ENCODE measurements at regions not wholly inside any gene's neighbourhood (a gene's known extent, or its start where the extent isn't known, plus 50 kb on each side); places are given as distances from the start of the nearest gene placed in this dataset.

DNA sequence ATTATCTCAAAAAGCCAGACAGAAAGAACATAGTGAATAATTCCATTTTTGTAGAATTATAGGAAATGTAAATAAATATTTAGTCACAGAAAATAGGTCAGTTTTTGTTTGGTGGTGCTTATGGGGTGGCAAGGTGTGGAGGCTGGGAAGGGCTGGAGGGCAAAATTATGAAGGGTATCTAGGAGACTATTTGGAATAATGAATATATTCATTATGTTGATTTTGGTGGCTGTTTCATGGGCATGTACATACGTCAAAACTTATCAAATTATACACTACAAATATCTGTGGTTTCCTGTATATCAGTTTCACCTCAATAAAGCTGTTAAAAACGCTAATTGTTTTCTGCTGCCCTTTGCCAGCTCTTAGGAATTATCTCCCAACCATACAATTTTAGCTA is 298.7 kb upstream of the GOLIM4 start:
- DNase-seq (ENCODE audit: low read depth), result no peak

DNA sequence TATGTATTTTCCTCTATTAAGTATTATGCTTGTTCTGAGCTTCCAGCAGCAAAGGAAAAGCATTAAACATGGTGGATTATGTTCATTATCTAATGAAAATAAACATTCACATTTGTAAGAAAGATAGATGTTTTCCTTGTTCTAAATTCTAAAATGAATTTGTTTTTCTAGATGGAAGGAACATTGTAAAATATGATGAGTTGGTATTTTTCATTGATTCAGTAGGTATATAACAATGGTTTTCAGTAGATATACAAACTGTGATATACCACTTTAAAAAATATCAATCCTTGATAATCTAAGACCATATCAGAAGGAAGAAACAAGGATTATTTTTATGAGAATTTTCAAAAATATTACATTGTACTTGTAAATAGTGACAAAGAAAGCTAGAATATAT is 290.6 kb upstream of the GOLIM4 start:
- no peak for DNase-seq (ENCODE audit: low read depth)

- no peak for DNase-seq (ENCODE audit: low read depth)
Observed at GRCh38 chr3:168384990-168385389, 289.3 kb upstream of the GOLIM4 start.

DNA sequence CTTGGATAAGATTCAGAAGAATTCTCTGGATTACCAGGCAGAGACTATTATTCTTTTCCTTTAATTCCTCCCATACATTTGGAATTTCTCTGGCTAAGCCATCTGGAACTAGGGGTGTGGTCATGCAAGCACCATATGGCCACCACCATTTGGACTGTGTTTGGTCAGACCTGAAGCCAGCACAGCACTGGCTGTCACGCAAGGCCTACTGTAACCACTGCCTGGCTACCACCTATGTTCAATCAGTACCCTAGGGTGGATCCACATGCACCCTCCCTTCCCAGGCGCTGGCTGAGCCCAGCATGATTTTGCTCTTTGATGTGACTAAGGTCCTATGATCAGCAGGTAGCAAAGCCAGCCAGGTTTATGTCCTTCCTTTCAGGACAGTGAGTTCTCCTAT is 287.8 kb upstream of the GOLIM4 start:
- DNase-seq (ENCODE audit: low read depth), result no peak

DNA sequence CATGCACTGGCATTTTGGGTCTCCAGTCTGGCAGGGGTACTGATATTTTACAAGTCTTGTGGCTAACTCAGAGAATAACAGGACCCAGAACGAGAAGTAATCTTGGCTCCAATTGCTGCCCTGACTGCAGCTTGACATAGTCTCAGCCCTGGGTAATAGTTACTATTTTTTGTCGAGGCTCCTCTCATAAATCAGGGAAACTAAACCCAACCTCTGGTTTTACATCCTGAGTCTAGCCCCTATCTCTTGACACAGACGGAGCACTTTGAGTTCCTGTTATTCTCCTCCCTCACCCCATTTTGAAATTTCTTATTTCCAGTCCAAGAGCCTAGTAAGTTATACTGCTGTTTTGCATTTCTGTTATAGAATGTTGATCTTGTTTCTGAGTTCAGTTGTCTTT is 276.1 kb upstream of the GOLIM4 start:
- DNase-seq (ENCODE audit: low read depth), result no peak

DNA sequence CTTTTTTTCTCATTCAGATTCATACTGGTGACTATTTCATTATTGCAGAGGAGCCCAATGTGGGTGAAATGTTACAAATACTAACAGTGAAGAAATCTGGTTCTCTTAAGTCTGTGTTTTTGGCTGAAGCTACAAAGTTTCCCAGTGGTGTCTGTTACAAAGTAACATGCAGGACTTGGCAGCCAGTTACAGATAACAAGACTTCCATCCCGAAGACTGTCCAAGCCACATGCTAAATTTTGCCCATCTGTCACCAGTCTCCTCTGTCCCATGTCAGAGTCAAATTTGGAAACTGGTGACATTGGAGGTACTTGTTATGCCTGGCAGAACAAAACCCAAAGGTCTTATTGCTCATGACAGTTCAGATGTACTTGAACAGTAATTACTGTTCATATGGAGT is 269.2 kb upstream of the GOLIM4 start:
- DNase-seq (ENCODE audit: low read depth), result no peak

DNA sequence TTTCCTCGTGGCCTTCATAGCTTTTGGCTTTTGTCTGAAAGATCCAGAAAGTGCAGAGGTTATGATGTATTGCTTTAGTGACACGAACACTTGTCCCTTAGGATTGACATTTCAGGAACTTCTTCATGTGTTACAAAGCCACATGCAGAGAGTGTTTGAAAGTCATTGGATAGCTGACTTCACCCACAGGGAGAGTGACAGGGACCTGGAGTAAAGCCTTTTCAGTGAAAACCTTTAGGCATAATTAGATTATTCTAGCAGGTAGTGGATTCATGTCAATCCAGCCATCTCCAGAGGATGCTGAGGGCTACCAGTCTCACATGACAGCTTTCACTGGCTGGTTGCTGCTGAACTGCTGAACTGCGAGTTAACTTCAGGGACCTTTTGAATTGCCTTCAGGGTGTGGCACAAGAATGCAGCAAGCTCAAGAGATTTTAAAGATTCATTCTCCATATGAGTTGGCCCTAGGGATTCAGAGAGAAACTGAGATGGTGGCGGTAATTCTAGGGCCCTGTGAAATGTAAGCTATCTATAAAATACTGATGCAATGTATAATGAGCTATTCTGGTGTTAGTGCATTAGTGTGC is 267.0 kb upstream of the GOLIM4 start:
- DNase-seq (ENCODE audit: low read depth), result no peak

DNA sequence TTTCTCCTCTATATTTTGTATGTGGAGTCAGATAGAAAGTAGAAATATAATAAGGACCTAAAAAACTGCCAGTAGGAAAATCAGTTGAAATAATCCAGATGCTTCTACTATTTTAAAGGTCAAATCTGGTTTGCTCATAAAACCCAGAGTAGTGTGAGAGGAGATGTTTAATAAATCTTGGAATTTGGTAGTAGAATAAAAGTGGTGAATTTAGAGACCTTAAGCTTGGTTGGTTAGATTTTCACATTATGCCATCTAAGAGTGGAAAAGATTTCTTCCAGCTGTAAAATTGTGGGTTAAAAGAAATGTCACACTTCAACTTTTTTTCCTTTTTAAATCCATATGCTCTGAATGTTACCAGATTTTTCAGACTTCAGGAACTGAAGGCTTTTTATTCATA is 266.4 kb upstream of the GOLIM4 start:
- no peak for DNase-seq (ENCODE audit: low read depth)

GRCh38 chr3:168360993-168361392 is 265.3 kb upstream of the GOLIM4 start:
- no peak for DNase-seq (ENCODE audit: low read depth)

- DNase-seq (ENCODE audit: low read depth), result no peak
Observed at GRCh38 chr3:168342946-168343850, 247.5 kb upstream of the GOLIM4 start.

DNA sequence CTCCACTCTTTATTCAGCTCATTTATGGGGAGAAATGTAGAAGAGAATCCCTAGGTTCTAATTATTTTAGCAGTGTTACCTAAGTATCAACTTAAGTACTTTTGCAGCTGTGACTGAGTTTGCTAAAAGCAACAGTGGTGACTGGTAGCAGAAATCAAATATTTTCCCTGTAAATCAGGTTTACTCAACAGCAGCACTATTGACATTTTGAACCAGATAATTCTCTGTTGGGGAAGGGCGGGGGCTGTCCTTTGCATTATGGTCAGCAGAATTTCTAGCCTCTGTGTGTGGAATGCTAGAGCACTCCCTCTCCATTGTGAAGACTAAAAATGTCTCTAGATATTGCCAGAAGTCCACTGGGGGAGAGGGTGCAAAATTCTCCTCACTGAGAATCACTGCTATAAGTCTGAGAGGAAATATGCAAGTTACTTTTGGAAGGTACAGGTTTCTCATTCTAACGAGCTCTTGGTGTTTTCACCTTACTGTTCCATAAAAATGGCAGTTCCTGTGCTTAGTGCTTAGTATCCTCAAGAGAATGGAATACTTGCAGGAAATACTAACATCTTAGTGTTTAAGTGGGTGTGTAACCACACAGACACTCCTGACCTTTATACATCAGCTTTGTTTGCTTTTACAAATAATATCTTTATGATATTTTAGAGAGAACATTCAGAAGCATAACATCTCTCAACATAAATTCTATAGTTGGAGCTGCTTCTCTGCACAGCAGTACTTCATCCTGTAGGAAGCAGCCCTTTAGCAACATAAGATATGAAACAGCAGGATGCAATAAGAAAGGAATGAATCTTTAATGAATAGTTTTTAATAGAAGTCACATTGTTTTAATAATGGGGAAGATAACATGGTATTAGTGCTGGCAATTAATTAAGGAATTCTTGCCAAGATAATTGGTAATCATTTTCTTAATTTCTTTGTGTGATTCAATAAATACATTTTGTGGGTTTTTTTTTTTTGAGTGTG is 246.5 kb upstream of the GOLIM4 start:
- no peak for DNase-seq (ENCODE audit: low read depth)

DNA sequence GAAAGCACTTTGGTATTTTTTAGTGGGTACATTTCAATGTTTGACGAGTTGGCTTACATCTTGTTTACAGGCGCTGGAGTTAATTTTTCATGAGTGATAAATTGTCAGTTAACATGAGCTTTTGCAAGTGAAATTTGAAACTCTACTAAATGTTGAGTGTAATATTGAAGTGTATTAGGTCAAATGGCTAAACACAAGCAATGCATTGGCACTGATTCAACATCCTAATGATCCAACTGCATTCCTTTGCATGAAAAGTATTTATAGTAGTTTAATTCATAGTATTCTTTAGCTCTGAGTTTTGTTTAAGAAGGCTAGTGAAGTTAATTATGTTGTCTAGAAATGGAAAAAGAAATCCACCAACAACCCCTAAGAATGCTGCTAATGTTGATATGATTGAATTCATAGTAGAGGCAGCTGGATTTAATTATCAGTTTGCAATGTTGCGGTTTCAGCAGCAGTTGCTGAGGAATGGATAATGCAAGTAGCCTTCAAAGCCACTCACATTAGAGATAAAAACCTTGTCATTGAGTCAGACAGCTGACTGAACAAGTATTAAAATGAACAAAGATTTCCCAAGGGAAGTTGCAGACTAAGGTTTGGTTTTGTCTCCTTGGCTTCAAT is 245.6 kb upstream of the GOLIM4 start:
- peak; percentile 29 for DNase-seq (ENCODE audit: low read depth)

GRCh38 chr3:168338161-168338560 is 242.4 kb upstream of the GOLIM4 start:
- DNase-seq (ENCODE audit: low read depth), result no peak

GRCh38 chr3:168336276-168336675 is 240.6 kb upstream of the GOLIM4 start:
- no peak for DNase-seq (ENCODE audit: low read depth)

DNA sequence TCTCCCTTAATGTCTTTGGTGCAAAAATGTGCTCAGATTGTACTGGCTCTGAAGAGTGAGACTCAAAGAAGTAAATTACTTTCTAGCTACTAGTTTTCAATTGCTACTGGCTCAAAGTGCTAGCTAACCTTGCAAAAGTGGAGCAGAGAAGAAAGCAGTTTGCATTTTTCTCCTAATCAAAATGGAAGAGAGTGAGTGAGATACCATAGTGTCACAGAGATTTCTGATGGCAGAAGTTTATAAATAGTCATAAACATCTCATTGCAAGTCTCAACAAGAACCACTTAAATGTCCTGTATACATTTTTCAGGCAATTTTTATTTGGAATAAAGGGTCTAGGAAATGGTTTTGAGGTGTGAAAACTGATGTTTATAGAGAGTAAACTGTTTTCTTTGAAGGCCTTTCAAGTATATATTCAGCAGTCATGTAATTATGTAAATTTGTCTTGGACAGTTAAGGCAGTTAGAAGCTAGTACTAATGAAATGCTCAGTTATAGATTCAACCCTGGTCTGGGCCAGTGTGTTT is 237.7 kb upstream of the GOLIM4 start:
- no peak for DNase-seq (ENCODE audit: low read depth)

DNA sequence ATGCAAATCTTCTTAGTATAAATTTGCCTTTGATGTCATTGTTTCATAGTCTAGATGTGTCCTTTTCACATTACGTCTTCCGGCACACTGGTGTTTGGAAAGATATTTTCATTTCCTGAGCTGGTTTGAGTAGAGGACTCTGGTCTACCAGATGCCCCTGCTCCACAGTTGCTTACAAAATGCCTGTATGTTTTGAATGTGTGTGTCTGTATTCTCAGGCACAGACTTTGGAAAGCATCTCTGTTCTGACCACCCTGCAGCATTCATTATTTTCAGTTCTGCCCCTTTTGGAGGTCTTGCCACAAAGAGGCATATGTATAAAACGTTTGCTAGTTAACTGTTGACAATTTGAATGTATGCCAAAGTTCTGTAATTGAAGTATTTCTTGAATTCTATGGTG is 236.0 kb upstream of the GOLIM4 start:
- no peak for DNase-seq (ENCODE audit: low read depth)

DNA sequence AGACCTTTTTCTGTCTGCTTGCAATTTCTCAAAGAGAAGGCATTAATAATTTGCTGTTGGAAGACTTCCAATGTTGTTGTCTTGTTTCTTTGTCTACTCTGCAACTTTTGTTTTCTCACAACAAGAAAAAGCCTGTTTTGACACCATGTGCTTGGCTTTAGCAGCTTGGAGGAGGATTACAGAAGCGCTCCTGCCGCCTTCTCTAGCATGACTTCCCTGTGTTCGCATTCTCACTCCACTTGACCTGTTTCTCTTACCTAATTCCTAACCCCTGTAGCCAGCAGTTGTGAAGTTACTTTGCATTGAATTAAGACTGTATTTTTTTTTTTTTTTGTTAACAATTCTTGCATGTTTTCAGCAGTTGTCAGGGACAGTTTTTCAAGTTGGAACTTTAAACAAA is 235.3 kb upstream of the GOLIM4 start:
- DNase-seq (ENCODE audit: low read depth), result no peak

GRCh38 chr3:168327856-168328255 is 232.1 kb upstream of the GOLIM4 start:
- DNase-seq (ENCODE audit: low read depth), result no peak

- no peak for DNase-seq (ENCODE audit: low read depth)
Observed at GRCh38 chr3:168325684-168326083, 230.0 kb upstream of the GOLIM4 start.

GRCh38 chr3:168322941-168323340 is 227.2 kb upstream of the GOLIM4 start:
- no peak for DNase-seq (ENCODE audit: low read depth)

DNA sequence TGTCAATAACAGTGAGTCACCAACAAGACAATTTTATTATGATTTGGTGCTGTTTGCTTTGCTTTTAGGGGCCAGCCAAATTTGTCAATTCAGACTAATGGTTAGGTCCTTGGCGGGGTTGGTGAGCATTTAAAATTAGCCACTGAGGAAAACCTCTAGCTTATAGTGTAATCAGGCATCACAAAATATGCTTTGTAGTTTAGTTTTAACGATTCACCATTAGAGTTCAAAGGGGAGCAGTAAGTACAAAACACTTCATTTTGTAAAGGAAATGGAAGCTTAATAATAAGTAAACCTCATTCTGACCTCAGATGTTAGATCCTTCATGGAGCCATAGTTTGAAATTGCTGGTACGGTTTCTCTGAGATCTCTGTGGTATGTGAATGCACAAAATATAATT is 218.4 kb upstream of the GOLIM4 start:
- no peak for DNase-seq (ENCODE audit: low read depth)

- DNase-seq (ENCODE audit: low read depth), result no peak
Observed at GRCh38 chr3:168312984-168313383, 217.3 kb upstream of the GOLIM4 start.
